Caco-2 (cell line): ENCODE measurements at regions not wholly inside any gene's neighbourhood (a gene's known extent, or its start where the extent isn't known, plus 50 kb on each side); places are given as distances from the start of the nearest gene placed in this dataset.

Source experiments
- BruUV-seq: library from RNA; stranded (reverse); fragments of 400-500 nt; replicated peaks from 2 replicates; lab custom pipeline; 2021; lab: Mats Ljungman, UMichigan
- CTCF ChIA-PET: fragments of 300-600 bp; sonication (Branson Sonifier 250); formaldehyde crosslinking; loops from one replicate; lab custom pipeline; 2022; ENCODE audit warnings: antibody characterized with exemption; lab: Charles Lee
- POLR2A ChIA-PET: fragments of 300-600 bp; sonication (Branson Sonifier 250); formaldehyde crosslinking; loops from one replicate; lab custom pipeline; 2022; ENCODE audit warnings: antibody characterized with exemption; lab: Charles Lee
- DNase-seq, 2 experiments: peaks; one replicate each; pipeline versions ENCODE4 v3.0.0 to v3.0.0-alpha.2; 2020 to 2022
- H3K27me3 ChIP-seq: replicated peaks from 2 replicates; pipeline ENCODE4 v1.6.0; 2011; ENCODE audit warnings: low read length; ENCODE audit not compliant: control insufficient read depth, insufficient read depth
- H3K36me3 ChIP-seq: 2 replicates; pipeline ENCODE4 v1.5.1; 2011; ENCODE audit warnings: low read length; ENCODE audit not compliant: control insufficient read depth, insufficient read depth
- H3K4me1 ChIP-seq: fragments of 250-450 bp; sonication (Bioruptor Pico); 2 replicates; pipeline ENCODE4 v1.5.1; 2020; ENCODE audit warnings: mild to moderate bottlenecking
- H3K4me3 ChIP-seq: 2 replicates; pipeline ENCODE4 v1.5.1; 2011; ENCODE audit warnings: low read depth, mild to moderate bottlenecking, control low read depth, low read length
- H3K9me3 ChIP-seq: fragments of 250-450 bp; sonication (Bioruptor Pico); 2 replicates; pipeline ENCODE4 v1.5.1; 2020; ENCODE audit warnings: mild to moderate bottlenecking, moderate library complexity
- H3K27ac Mint-ChIP-seq: one replicate; pipeline ENCODE4 v1.8.0; 2022; ENCODE audit warnings: mixed read lengths; ENCODE audit not compliant: unreplicated experiment
- H3K27me3 Mint-ChIP-seq: one replicate; pipeline ENCODE4 v1.8.0; 2022; ENCODE audit warnings: mixed read lengths; ENCODE audit not compliant: insufficient read depth, unreplicated experiment
- H3K36me3 Mint-ChIP-seq: one replicate; pipeline ENCODE4 v1.8.0; 2022; ENCODE audit warnings: mild to moderate bottlenecking, mixed read lengths; ENCODE audit not compliant: insufficient read depth, unreplicated experiment
- H3K4me1 Mint-ChIP-seq: one replicate; pipeline ENCODE4 v1.8.0; 2022; ENCODE audit warnings: low read depth, mixed read lengths; ENCODE audit not compliant: unreplicated experiment
- H3K4me3 Mint-ChIP-seq: one replicate; pipeline ENCODE4 v1.8.0; 2022; ENCODE audit warnings: mild to moderate bottlenecking, moderate library complexity, mixed read lengths; ENCODE audit not compliant: unreplicated experiment
- H3K9me3 Mint-ChIP-seq: one replicate; pipeline ENCODE4 v1.8.0; 2022; ENCODE audit warnings: mixed read lengths; ENCODE audit not compliant: unreplicated experiment
- intact Hi-C: fragments of 100-400 bp; cut with micrococcal nuclease; formaldehyde crosslinking; loops from one replicate; pipeline ENCODE4 v1.10.0; 2022; ENCODE audit not compliant: unreplicated experiment
- TF ChIP-seq, protein P1 (sequence below), 2 experiments: fragments of 200-600 bp in 1 of 2; IDR thresholded peaks; 1 replicate in 1 of 2; 2 replicates in 1 of 2; pipeline versions ENCODE4 v1.5.1 to v1.8.0; 2011 to 2022; ENCODE audit warnings: antibody characterized with exemption in 1 of 2, control low read depth in 1 of 2, inconsistent platforms in 1 of 2, low read depth in 1 of 2, low read length in 1 of 2, mild to moderate bottlenecking in 1 of 2, moderate library complexity in 1 of 2; ENCODE audit not compliant: insufficient read depth in 1 of 2, severe bottlenecking in 1 of 2, unreplicated experiment in 1 of 2

DNA sequence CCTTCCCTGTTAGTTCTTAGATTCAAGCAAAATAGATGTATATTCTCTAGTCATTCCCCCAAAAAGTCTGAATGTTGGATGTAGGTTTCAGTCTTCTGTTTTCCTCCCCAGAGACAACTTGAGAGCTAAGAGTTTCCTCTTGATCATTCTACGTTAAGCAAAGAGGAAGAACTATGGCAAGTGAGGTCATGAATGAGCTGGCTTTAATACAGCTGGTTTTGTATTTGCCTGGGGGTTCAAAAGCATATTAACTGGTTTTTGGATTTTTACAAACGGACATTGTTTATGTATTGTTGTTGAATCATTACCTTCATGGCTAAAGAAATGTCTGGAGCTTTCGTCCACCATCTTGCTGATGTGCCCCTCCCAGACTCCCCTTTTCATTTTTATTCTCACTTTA is 916.7 kb upstream of the POU3F4 start:
- Histone ChIP-seq H3K4me1 (no peaks in the 10 kb centered on the region), H3K4me3 (no peak overlapping the region), H3K9me3 (no peaks in the 10 kb centered on the region), H3K36me3 (no peaks in the 10 kb centered on the region), H3K27me3 (no peaks in the 10 kb centered on the region)
- Mint-ChIP-seq H3K9me3 (no peaks in the 10 kb centered on the region), H3K27ac (no peak overlapping the region), H3K4me1 (no peaks in the 10 kb centered on the region), H3K36me3 (no peaks in the 10 kb centered on the region), H3K27me3 (no peaks in the 10 kb centered on the region), H3K4me3 (no peak overlapping the region)
- POLR2A ChIA-PET: no interaction called here
- intact Hi-C loops: no loop called here
- DNase-seq: no peak
- BruUV-seq: no TSS peak
- CTCF ChIA-PET: no interaction called here
- TF ChIP-seq, protein P1, sequence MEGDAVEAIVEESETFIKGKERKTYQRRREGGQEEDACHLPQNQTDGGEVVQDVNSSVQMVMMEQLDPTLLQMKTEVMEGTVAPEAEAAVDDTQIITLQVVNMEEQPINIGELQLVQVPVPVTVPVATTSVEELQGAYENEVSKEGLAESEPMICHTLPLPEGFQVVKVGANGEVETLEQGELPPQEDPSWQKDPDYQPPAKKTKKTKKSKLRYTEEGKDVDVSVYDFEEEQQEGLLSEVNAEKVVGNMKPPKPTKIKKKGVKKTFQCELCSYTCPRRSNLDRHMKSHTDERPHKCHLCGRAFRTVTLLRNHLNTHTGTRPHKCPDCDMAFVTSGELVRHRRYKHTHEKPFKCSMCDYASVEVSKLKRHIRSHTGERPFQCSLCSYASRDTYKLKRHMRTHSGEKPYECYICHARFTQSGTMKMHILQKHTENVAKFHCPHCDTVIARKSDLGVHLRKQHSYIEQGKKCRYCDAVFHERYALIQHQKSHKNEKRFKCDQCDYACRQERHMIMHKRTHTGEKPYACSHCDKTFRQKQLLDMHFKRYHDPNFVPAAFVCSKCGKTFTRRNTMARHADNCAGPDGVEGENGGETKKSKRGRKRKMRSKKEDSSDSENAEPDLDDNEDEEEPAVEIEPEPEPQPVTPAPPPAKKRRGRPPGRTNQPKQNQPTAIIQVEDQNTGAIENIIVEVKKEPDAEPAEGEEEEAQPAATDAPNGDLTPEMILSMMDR (IDR thresholded peaks at IDR 0.05; ENCODE audit: insufficient read depth in 1 of 2, low read depth in 1 of 2, low read length in 1 of 2, severe bottlenecking in 1 of 2, unreplicated experiment in 1 of 2): no peak

DNA sequence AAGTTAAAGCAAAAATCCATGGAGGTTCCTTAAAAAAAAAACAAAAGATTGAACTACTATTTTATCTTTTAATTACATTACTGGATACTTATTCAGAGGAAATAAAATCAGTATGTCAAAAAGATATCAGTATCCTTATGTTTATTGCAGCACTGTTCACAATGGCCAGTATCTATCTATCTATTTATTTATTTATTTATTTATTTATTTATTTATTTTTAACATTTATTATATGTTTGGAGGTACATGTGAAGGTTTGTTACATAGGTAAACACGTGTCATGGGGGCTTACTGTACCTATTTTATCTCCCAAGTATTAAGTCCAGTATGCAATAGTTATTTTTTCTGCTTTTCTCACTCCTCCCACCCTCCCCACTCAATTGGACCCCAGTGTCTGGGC is 881.1 kb upstream of the POU3F4 start:
- TF ChIP-seq, protein P1 (IDR thresholded peaks at IDR 0.05; ENCODE audit: insufficient read depth in 1 of 2, low read depth in 1 of 2, low read length in 1 of 2, severe bottlenecking in 1 of 2, unreplicated experiment in 1 of 2): no peak
- intact Hi-C loops: no loop called here

DNA sequence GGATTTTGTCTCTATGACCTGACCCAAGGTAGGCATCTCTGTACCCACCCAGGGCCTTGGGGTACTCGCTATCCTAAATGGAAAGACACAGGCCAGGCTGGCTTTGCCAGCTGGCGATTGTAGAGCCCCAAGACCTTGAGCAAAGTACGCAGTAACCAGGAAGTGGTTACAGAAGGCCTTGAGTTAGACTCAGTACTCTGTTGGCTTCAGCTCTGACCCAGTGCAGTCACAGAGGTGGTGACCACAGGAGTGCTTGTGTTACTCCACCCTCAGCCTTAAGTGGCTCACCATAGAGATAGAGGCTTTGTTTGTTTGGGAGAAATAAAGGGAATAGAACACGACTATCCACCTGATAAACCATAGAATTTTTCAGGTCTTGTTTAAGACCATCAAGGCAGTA is 880.5 kb upstream of the POU3F4 start:
- Mint-ChIP-seq H3K9me3 (no peaks in the 10 kb centered on the region), H3K27me3 (no peaks in the 10 kb centered on the region), H3K4me1 (no peaks in the 10 kb centered on the region), H3K27ac (no peak overlapping the region), H3K36me3 (no peaks in the 10 kb centered on the region), H3K4me3 (no peak overlapping the region)
- H3K4me3 ChIP-seq: no peak overlapping the region
- H3K4me1 ChIP-seq: no peaks in the 10 kb centered on the region
- H3K9me3 ChIP-seq: no peaks in the 10 kb centered on the region
- no peak for DNase-seq
- ChIA-PET POLR2A (no interaction called here), CTCF (no interaction called here)
- H3K36me3 ChIP-seq: no peaks in the 10 kb centered on the region
- no peaks in the 10 kb centered on the region for H3K27me3 ChIP-seq
- BruUV-seq: no TSS peak
- TF ChIP-seq, protein P1 (IDR thresholded peaks at IDR 0.05; ENCODE audit: insufficient read depth in 1 of 2, low read depth in 1 of 2, low read length in 1 of 2, severe bottlenecking in 1 of 2, unreplicated experiment in 1 of 2): no peak
- intact Hi-C loops: no loop called here

More for the DNA sequence above, 881.1 kb upstream of the POU3F4 start:
- Histone ChIP-seq H3K4me1 (no peaks in the 10 kb centered on the region), H3K36me3 (no peaks in the 10 kb centered on the region), H3K9me3 (no peaks in the 10 kb centered on the region), H3K27me3 (no peaks in the 10 kb centered on the region), H3K4me3 (no peak overlapping the region)
- H3K9me3 Mint-ChIP-seq: no peaks in the 10 kb centered on the region
- H3K27me3 Mint-ChIP-seq: no peaks in the 10 kb centered on the region
- H3K4me1 Mint-ChIP-seq: no peaks in the 10 kb centered on the region
- H3K4me3 Mint-ChIP-seq: no peak overlapping the region
- no peaks in the 10 kb centered on the region for H3K36me3 Mint-ChIP-seq
- no peak overlapping the region for H3K27ac Mint-ChIP-seq
- ChIA-PET CTCF (no interaction called here), POLR2A (no interaction called here)
- DNase-seq: no peak
- BruUV-seq: no TSS peak
